ENCODE measurements at regions not wholly inside any gene's neighbourhood (a gene's known extent, or its start where the extent isn't known, plus 50 kb on each side); places are given as distances from the start of the nearest gene placed in this dataset.

GRCh38 chr6:21769968-21770367 is 176.4 kb downstream of the SOX4 start:
- H3K27ac ChIP-seq (ENCODE audit: low read depth in 1 of 2, low read length in 1 of 2) = no peak overlapping the region
- H3K4me3 ChIP-seq = no peak overlapping the region
- no peaks in the 10 kb centered on the region for H3K36me3 ChIP-seq (ENCODE audit: control insufficient read depth in 4 of 4, insufficient read depth in 4 of 4, low read length in 4 of 4)
- peaks cover 0 to 51% (median 10%) of the 10 kb centered on the region in 5 donors for H3K4me1 ChIP-seq (ENCODE audit: control insufficient read depth in 5 of 5, insufficient read depth in 5 of 5, low read length in 5 of 5)
- no peaks in the 10 kb centered on the region for H3K27me3 ChIP-seq (ENCODE audit: control insufficient read depth in 3 of 3, insufficient read depth in 3 of 3, low read length in 2 of 3)
- ATAC-seq (ENCODE audit: insufficient read depth, low FRiP score) (no peak), DNase-seq (no peak)
- TF ChIP-seq CTCF (IDR thresholded peaks at IDR 0.05; ENCODE audit: control extremely low read depth, extremely low read depth) = no peak
- no peak overlapping the region for H3K9ac ChIP-seq (ENCODE audit: insufficient read depth in 1 of 2, low read length in 2 of 2)
- no peaks in the 10 kb centered on the region for H3K9me3 ChIP-seq (ENCODE audit: control insufficient read depth in 4 of 4, insufficient read depth in 3 of 4, low read length in 3 of 4)

GRCh38 chr6:21771626-21772320 is 178.2 kb downstream of the SOX4 start:
- Histone ChIP-seq H3K4me1 (ENCODE audit: control insufficient read depth in 5 of 5, insufficient read depth in 5 of 5, low read length in 5 of 5) (peaks cover 0 to 51% (median 10%) of the 10 kb centered on the region in 5 donors), H3K9me3 (ENCODE audit: control insufficient read depth in 4 of 4, insufficient read depth in 3 of 4, low read length in 3 of 4) (no peaks in the 10 kb centered on the region), H3K9ac (ENCODE audit: insufficient read depth in 1 of 2, low read length in 2 of 2) (no peak overlapping the region), H3K27ac (ENCODE audit: low read depth in 1 of 2, low read length in 1 of 2) (peak overlapping the region in 1 of 2 donors; percentile 16), H3K4me3 (no peak overlapping the region), H3K27me3 (ENCODE audit: control insufficient read depth in 3 of 3, insufficient read depth in 3 of 3, low read length in 2 of 3) (no peaks in the 10 kb centered on the region), H3K36me3 (ENCODE audit: control insufficient read depth in 4 of 4, insufficient read depth in 4 of 4, low read length in 4 of 4) (no peaks in the 10 kb centered on the region)
- TF ChIP-seq CTCF (IDR thresholded peaks at IDR 0.05; ENCODE audit: control extremely low read depth, extremely low read depth) = no peak
- no peak for DNase-seq
- no peak for ATAC-seq (ENCODE audit: insufficient read depth, low FRiP score)
- WGBS, 2 donors = 42 to 50% methylated on average over 4 of the region's 4 CpGs

- no peak overlapping the region for H3K4me3 ChIP-seq
- ATAC-seq (ENCODE audit: insufficient read depth, low FRiP score) = no peak
- no peak for DNase-seq
- peaks cover 0 to 50% (median 10%) of the 10 kb centered on the region in 5 donors for H3K4me1 ChIP-seq (ENCODE audit: control insufficient read depth in 5 of 5, insufficient read depth in 5 of 5, low read length in 5 of 5)
- no peaks in the 10 kb centered on the region for H3K9me3 ChIP-seq (ENCODE audit: control insufficient read depth in 4 of 4, insufficient read depth in 3 of 4, low read length in 3 of 4)
- no peaks in the 10 kb centered on the region for H3K36me3 ChIP-seq (ENCODE audit: control insufficient read depth in 4 of 4, insufficient read depth in 4 of 4, low read length in 4 of 4)
- no peak overlapping the region for H3K27ac ChIP-seq (ENCODE audit: low read depth in 1 of 2, low read length in 1 of 2)
- H3K27me3 ChIP-seq (ENCODE audit: control insufficient read depth in 3 of 3, insufficient read depth in 3 of 3, low read length in 2 of 3) = no peaks in the 10 kb centered on the region
- no peak overlapping the region for H3K9ac ChIP-seq (ENCODE audit: insufficient read depth in 1 of 2, low read length in 2 of 2)
- TF ChIP-seq CTCF (IDR thresholded peaks at IDR 0.05; ENCODE audit: control extremely low read depth, extremely low read depth) = no peak
These were observed 178.9 kb downstream of the SOX4 start for GRCh38 chr6:21772477-21772876.

Data from lung (tissue), 11 donors.